NCI-H2196 (cell line): ENCODE measurements at regions not wholly inside any gene's neighbourhood (a gene's known extent, or its start where the extent isn't known, plus 50 kb on each side); places are given as distances from the start of the nearest gene placed in this dataset.
A peak's percentile ranks its signal among the peaks of the same experiment; 100 is the strongest.

Experiments
- DNase-seq: peaks from one replicate; lab custom pipeline; 2025; ENCODE audit not compliant: unreplicated experiment; lab: John Stamatoyannopoulos, UW

GRCh38 chr13:97110936-97111335 lies 111.2 kb upstream of the MBNL2 start:
- no peak for DNase-seq

GRCh38 chr13:97111756-97112155 lies 110.4 kb upstream of the MBNL2 start:
- no peak for DNase-seq

GRCh38 chr13:97112446-97113152 lies 109.5 kb upstream of the MBNL2 start:
- DNase-seq, result no peak

GRCh38 chr13:97113231-97114001 lies 108.7 kb upstream of the MBNL2 start:
- no peak for DNase-seq

GRCh38 chr13:97114651-97115050 lies 107.5 kb upstream of the MBNL2 start:
- no peak for DNase-seq

- no peak for DNase-seq
These were observed 105.4 kb upstream of the MBNL2 start for GRCh38 chr13:97116754-97117153.

GRCh38 chr13:97117388-97117910 lies 104.7 kb upstream of the MBNL2 start:
- DNase-seq, result no peak

- no peak for DNase-seq
These were observed 102.2 kb upstream of the MBNL2 start for GRCh38 chr13:97119943-97120342.

GRCh38 chr13:97120346-97120745 lies 101.8 kb upstream of the MBNL2 start:
- DNase-seq, result no peak

GRCh38 chr13:97120976-97121375 lies 101.2 kb upstream of the MBNL2 start:
- DNase-seq, result no peak

GRCh38 chr13:97121894-97122293 lies 100.2 kb upstream of the MBNL2 start:
- no peak for DNase-seq

- no peak for DNase-seq
These were observed 99.6 kb upstream of the MBNL2 start for GRCh38 chr13:97122381-97122996.

- no peak for DNase-seq
These were observed 97.9 kb upstream of the MBNL2 start for GRCh38 chr13:97124206-97124605.

GRCh38 chr13:97124915-97125809 lies 97.0 kb upstream of the MBNL2 start:
- no peak for DNase-seq

- DNase-seq, result no peak
These were observed 96.1 kb upstream of the MBNL2 start for GRCh38 chr13:97125810-97126738.

- no peak for DNase-seq
These were observed 94.3 kb upstream of the MBNL2 start for GRCh38 chr13:97127842-97128241.

- DNase-seq, result no peak
These were observed 91.9 kb upstream of the MBNL2 start for GRCh38 chr13:97130190-97130589.

- no peak for DNase-seq
These were observed 90.7 kb upstream of the MBNL2 start for GRCh38 chr13:97131447-97131846.

- no peak for DNase-seq
These were observed 88.6 kb upstream of the MBNL2 start for GRCh38 chr13:97133554-97133953.

GRCh38 chr13:97133955-97134354 lies 88.2 kb upstream of the MBNL2 start:
- peak; percentile 25 for DNase-seq
